K562 (cell line): ENCODE measurements at regions not wholly inside any gene's neighbourhood (a gene's known extent, or its start where the extent isn't known, plus 50 kb on each side); places are given as distances from the start of the nearest gene placed in this dataset.

Experiments used
- ATAC-seq: fragments of 200-7000 bp; cut with Tn5 transposase; 3 replicates; pipeline ENCODE4 v1.9.1; 2020; ENCODE audit warnings: moderate library complexity
- BruUV-seq: library from RNA; stranded (reverse); fragments of 400-500 nt; replicated peaks from 2 replicates; lab custom pipeline; 2021; lab: Mats Ljungman, UMichigan
- CTCF ChIA-PET: fragments of 300-600 bp; formaldehyde crosslinking; extraction: SDS; loops from one replicate; lab custom pipeline; 2021; ENCODE audit warnings: low intra/inter-chr PET ratio; lab: Yijun Ruan, JAX
- POLR2A ChIA-PET: fragments of 300-600, 350-650 bp; sonication (Branson Sonifier 250); formaldehyde crosslinking; extraction: SDS; loops from one replicate; lab custom pipeline; 2021; ENCODE audit warnings: antibody characterized with exemption, inconsistent platforms; lab: Yijun Ruan, JAX
- DNase-seq, 4 experiments: peaks; one replicate each; pipeline versions ENCODE4 v3.0.0 to v3.0.0-alpha.2; 2011 to 2018; ENCODE audit warnings: low spot score in 3 of 4, mixed read lengths in 3 of 4; ENCODE audit errors: extremely low read depth in 1 of 4
- FAIRE-seq: peaks from 2 replicates; lab custom pipeline; 2011; peaks lifted over from hg19 to GRCh38; lab: Jason Lieb, UNC
- H2AFZ ChIP-seq: 2 replicates; pipeline ENCODE4 v1.6.0; 2011; ENCODE audit warnings: low read depth, low read length, control low read depth, inconsistent platforms
- H3K27ac ChIP-seq: fragments of 200-600 bp; 3 replicates; pipeline ENCODE4 v1.8.0; 2011; ENCODE audit warnings: low read depth, mild to moderate bottlenecking, control low read depth, inconsistent platforms, low read length, moderate library complexity, mixed read lengths; ENCODE audit errors: extremely low read depth
- H3K27me3 ChIP-seq, 2 experiments: fragments of 300-600 bp in 1 of 2; 2 replicates in 1 of 2; 3 replicates in 1 of 2; pipeline versions ENCODE4 v1.6.0 to v1.8.0; 2011; ENCODE audit warnings: inconsistent platforms in 2 of 2, low read length in 2 of 2, mild to moderate bottlenecking in 1 of 2, mixed read lengths in 1 of 2, moderate library complexity in 1 of 2; ENCODE audit not compliant: control insufficient read depth in 2 of 2, insufficient read depth in 2 of 2
- H3K36me3 ChIP-seq: fragments of 300-600 bp; 3 replicates; pipeline ENCODE4 v1.8.0; 2011; ENCODE audit warnings: mild to moderate bottlenecking, low read length, inconsistent platforms; ENCODE audit not compliant: control insufficient read depth, insufficient read depth
- H3K4me1 ChIP-seq, 2 experiments: fragments of 200-600 bp in 1 of 2; replicated peaks in 1 of 2; 2 replicates in 1 of 2; 3 replicates in 1 of 2; pipeline versions ENCODE4 v1.5.1 to v1.8.0; 2011; ENCODE audit warnings: inconsistent platforms in 2 of 2, low read length in 2 of 2, mild to moderate bottlenecking in 1 of 2, mixed read lengths in 1 of 2, moderate library complexity in 1 of 2; ENCODE audit not compliant: control insufficient read depth in 2 of 2, insufficient read depth in 2 of 2
- H3K4me2 ChIP-seq: 2 replicates; pipeline ENCODE4 v1.6.1; 2011; ENCODE audit warnings: low read length, control low read depth, inconsistent platforms, mixed read lengths; ENCODE audit not compliant: insufficient read depth
- H3K4me3 ChIP-seq: fragments of 200-600 bp; sonication (generic), shearing (Covaris generic); 2 replicates; pipeline ENCODE4 v1.5.1; 2016; ENCODE audit warnings: control low read depth, inconsistent platforms
- H3K79me2 ChIP-seq: fragments of 200-600 bp; 3 replicates; pipeline ENCODE4 v1.8.0; 2011; ENCODE audit warnings: low read length, inconsistent platforms; ENCODE audit not compliant: control insufficient read depth, insufficient read depth
- H3K9ac ChIP-seq, 2 experiments: 2 replicates each; pipeline versions ENCODE4 v1.6.0 to v1.6.1; 2011; ENCODE audit warnings: low read depth in 2 of 2, low read length in 2 of 2, control low read depth in 1 of 2, inconsistent platforms in 1 of 2, mild to moderate bottlenecking in 1 of 2, mixed read lengths in 1 of 2; ENCODE audit not compliant: insufficient read depth in 1 of 2
- H3K9me1 ChIP-seq: one replicate; pipeline ENCODE4 v1.6.0; 2011; ENCODE audit warnings: inconsistent platforms, mild to moderate bottlenecking, low read length, moderate library complexity; ENCODE audit not compliant: control insufficient read depth, insufficient read depth
- H3K9me3 ChIP-seq: replicated peaks from 2 replicates; pipeline ENCODE4 v1.5.1; 2011; ENCODE audit warnings: low read depth, low read length, inconsistent platforms; ENCODE audit not compliant: control insufficient read depth, insufficient read depth
- H4K20me1 ChIP-seq: replicated peaks from 2 replicates; pipeline ENCODE4 v1.6.1; 2011; ENCODE audit warnings: low read length, inconsistent platforms, mixed read lengths; ENCODE audit not compliant: control insufficient read depth, insufficient read depth
- JUND ChIP-seq, 2 experiments: IDR thresholded peaks; 2 replicates in 1 of 2; 3 replicates in 1 of 2; pipeline ENCODE4 v1.6.1; 2011; ENCODE audit warnings: borderline replicate concordance in 2 of 2, low read depth in 2 of 2, low read length in 2 of 2, improper control_type of control experiment in 1 of 2, missing biosample characterization in 1 of 2, missing genetic modification characterization in 1 of 2, missing genetic modification reagents in 1 of 2
- MCM5 ChIP-seq: fragments of 450-650 bp; IDR thresholded peaks from 2 replicates; pipeline ENCODE4 v1.6.1; 2016; ENCODE audit warnings: low read depth
- NCOA6 ChIP-seq: fragments of 450-650 bp; IDR thresholded peaks from 2 replicates; pipeline ENCODE4 v1.6.1; 2017; ENCODE audit warnings: mild to moderate bottlenecking
- NEUROD1 ChIP-seq: fragments of 150-350 bp; IDR thresholded peaks from 2 replicates; pipeline ENCODE4 v1.6.1; 2014; ENCODE audit warnings: borderline replicate concordance, low read length, low read depth; ENCODE audit not compliant: partially characterized antibody
- POLR2B ChIP-seq: fragments of 450-650 bp; IDR thresholded peaks from 2 replicates; pipeline ENCODE4 v1.6.1; 2018; ENCODE audit warnings: low read depth; ENCODE audit not compliant: partially characterized antibody
- RBM17 ChIP-seq: fragments of 200-400 bp; formaldehyde crosslinking; IDR thresholded peaks from 2 replicates; pipeline ENCODE4 v1.6.1; 2017; ENCODE audit warnings: low read depth, mild to moderate bottlenecking, low read length, borderline replicate concordance
- RHOXF2B ChIP-seq: fragments of 250-450 bp; sonication (Bioruptor Pico); conservative IDR thresholded peaks from 2 replicates; pipeline ENCODE4 v1.5.1; 2021
- SAFB ChIP-seq: fragments of 200-400 bp; formaldehyde crosslinking; IDR thresholded peaks from 2 replicates; pipeline ENCODE4 v1.6.1; 2017; ENCODE audit warnings: low read depth, low read length, borderline replicate concordance
- UBTF ChIP-seq, 2 experiments: IDR thresholded peaks; 2 replicates each; pipeline ENCODE4 v1.6.1; 2012; ENCODE audit warnings: improper control_type of control experiment in 2 of 2, low read depth in 2 of 2, low read length in 2 of 2, borderline replicate concordance in 1 of 2
- XRCC3 ChIP-seq: fragments of 450-650 bp; IDR thresholded peaks from 2 replicates; pipeline ENCODE4 v1.6.1; 2017; ENCODE audit warnings: mild to moderate bottlenecking, moderate library complexity
- ZBED1 ChIP-seq: IDR thresholded peaks from 2 replicates; pipeline ENCODE4 v1.6.1; 2014
- ZNF3 ChIP-seq: fragments of 250-450 bp; sonication (Bioruptor Pico); IDR thresholded peaks from 2 replicates; pipeline ENCODE4 v1.5.0; 2021; ENCODE audit warnings: mild to moderate bottlenecking, moderate library complexity
- WGBS: fragments of 100-300 bp; shearing (Covaris generic); methylation state at CpG from one replicate; pipeline ENCODE4 v1.1.6; 2016; ENCODE audit warnings: low coverage, mixed read lengths; ENCODE audit not compliant: insufficient coverage; ENCODE audit errors: missing lambda C conversion rate; 5-methylcytosine and 5-hydroxymethylcytosine counted together
- in situ Hi-C: fragments of 300-500 bp; cut with MboI; formaldehyde crosslinking; loops from 4 replicates; pipeline ENCODE4 v1.15.0; 2018; ENCODE audit warnings: inconsistent platforms, mixed read lengths
- intact Hi-C: fragments of 100-400 bp; cut with micrococcal nuclease; formaldehyde crosslinking; loops from 2 replicates; pipeline ENCODE4 v1.14.2; 2022
- TF ChIP-seq, protein P1 (sequence below): fragments of 250-450 bp; sonication (Bioruptor Pico); IDR thresholded peaks from 2 replicates; pipeline ENCODE4 v1.8.0; 2022; ENCODE audit warnings: inconsistent platforms

GRCh38 chr2:59850554-59850953 is 702.9 kb downstream of the BCL11A start:
- H2AFZ ChIP-seq: no peak overlapping the region
- H3K27me3 ChIP-seq: no peaks in the 10 kb centered on the region
- 1% methylated on average over 6 of the region's 6 CpGs for WGBS
- ChIA-PET POLR2A (no interaction called here), CTCF (no interaction called here)
- in situ Hi-C loops (no loop called here), intact Hi-C loops (no loop called here)
- H3K36me3 ChIP-seq: no peaks in the 10 kb centered on the region
- DNase-seq: no peak
- no peak overlapping the region for H3K4me3 ChIP-seq
- BruUV-seq: no TSS peak
- H3K9me1 ChIP-seq: no peaks in the 10 kb centered on the region
- no peaks in the 10 kb centered on the region for H3K79me2 ChIP-seq
- no peak for ATAC-seq
- H3K4me1 ChIP-seq: no peaks in the 10 kb centered on the region
- no peak overlapping the region for H3K27ac ChIP-seq
- no peak for TF ChIP-seq RBM17
- TF ChIP-seq, protein P1, sequence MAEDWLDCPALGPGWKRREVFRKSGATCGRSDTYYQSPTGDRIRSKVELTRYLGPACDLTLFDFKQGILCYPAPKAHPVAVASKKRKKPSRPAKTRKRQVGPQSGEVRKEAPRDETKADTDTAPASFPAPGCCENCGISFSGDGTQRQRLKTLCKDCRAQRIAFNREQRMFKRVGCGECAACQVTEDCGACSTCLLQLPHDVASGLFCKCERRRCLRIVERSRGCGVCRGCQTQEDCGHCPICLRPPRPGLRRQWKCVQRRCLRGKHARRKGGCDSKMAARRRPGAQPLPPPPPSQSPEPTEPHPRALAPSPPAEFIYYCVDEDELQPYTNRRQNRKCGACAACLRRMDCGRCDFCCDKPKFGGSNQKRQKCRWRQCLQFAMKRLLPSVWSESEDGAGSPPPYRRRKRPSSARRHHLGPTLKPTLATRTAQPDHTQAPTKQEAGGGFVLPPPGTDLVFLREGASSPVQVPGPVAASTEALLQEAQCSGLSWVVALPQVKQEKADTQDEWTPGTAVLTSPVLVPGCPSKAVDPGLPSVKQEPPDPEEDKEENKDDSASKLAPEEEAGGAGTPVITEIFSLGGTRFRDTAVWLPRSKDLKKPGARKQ (CRISPR knock-in tag): no peak
- FAIRE-seq: no peak
- no peaks in the 10 kb centered on the region for H4K20me1 ChIP-seq
- H3K9me3 ChIP-seq: no peaks in the 10 kb centered on the region
- H3K9ac ChIP-seq: no peak overlapping the region
- no peak overlapping the region for H3K4me2 ChIP-seq

DNA sequence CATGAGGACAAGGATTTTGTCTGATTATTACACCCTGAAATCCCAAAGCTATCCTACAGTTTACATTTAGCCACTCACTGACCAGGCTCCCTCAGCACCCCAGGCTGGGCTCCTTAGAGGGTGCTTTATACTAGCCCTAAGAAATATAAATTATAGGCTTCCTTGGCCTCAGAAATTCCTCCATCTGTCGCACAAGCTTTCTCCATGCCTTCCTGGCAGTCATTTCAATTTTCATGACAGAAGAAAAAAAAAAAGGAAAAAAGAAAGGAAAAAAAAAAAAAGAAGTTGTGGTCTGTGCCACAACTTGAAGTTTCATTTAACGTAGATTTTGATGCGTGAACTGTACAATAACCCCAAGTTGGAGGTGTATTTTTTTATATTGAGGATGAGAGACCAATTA is 719.5 kb downstream of the BCL11A start:
- Histone ChIP-seq H3K4me1 (no peaks in the 10 kb centered on the region), H3K79me2 (no peaks in the 10 kb centered on the region), H3K27ac (no peak overlapping the region), H2AFZ (no peak overlapping the region), H3K9me1 (no peaks in the 10 kb centered on the region), H3K9me3 (no peaks in the 10 kb centered on the region), H3K27me3 (no peaks in the 10 kb centered on the region), H3K4me3 (no peak overlapping the region), H3K4me2 (no peak overlapping the region), H3K9ac (no peak overlapping the region), H3K36me3 (no peaks in the 10 kb centered on the region), H4K20me1 (no peaks in the 10 kb centered on the region)
- DNase-seq (no peak), FAIRE-seq (no peak), ATAC-seq (no peak)
- ChIA-PET CTCF (no interaction called here), POLR2A (no interaction called here)
- WGBS: 0% methylated on average over 3 of the region's 3 CpGs
- in situ Hi-C loops: no loop called here
- intact Hi-C loops: no loop called here
- BruUV-seq: no TSS peak
- TF ChIP-seq ZNF3 (CRISPR knock-in tag) (no peak), UBTF (IDR thresholded peaks at IDR 0.05; ENCODE audit: borderline replicate concordance in 1 of 2, low read depth in 2 of 2, low read length in 2 of 2) (no peak), RHOXF2B (CRISPR knock-in tag) (no peak), XRCC3 (no peak), NEUROD1 (no peak), POLR2B (no peak), MCM5 (no peak), SAFB (no peak), NCOA6 (no peak), JUND (IDR thresholded peaks at IDR 0.05; ENCODE audit: borderline replicate concordance, low read depth, low read length) (no peak), JUND (tag; IDR thresholded peaks at IDR 0.05; ENCODE audit: borderline replicate concordance, low read depth, low read length) (no peak), ZBED1 (no peak)
